Medulla oblongata (tissue), 1 donor: ENCODE measurements at regions not wholly inside any gene's neighbourhood (a gene's known extent, or its start where the extent isn't known, plus 50 kb on each side); places are given as distances from the start of the nearest gene placed in this dataset.

Source experiments
- DNase-seq: peaks from one replicate; pipeline ENCODE4 v3.0.0-alpha.2; 2015; ENCODE audit errors: extremely low spot score

DNA sequence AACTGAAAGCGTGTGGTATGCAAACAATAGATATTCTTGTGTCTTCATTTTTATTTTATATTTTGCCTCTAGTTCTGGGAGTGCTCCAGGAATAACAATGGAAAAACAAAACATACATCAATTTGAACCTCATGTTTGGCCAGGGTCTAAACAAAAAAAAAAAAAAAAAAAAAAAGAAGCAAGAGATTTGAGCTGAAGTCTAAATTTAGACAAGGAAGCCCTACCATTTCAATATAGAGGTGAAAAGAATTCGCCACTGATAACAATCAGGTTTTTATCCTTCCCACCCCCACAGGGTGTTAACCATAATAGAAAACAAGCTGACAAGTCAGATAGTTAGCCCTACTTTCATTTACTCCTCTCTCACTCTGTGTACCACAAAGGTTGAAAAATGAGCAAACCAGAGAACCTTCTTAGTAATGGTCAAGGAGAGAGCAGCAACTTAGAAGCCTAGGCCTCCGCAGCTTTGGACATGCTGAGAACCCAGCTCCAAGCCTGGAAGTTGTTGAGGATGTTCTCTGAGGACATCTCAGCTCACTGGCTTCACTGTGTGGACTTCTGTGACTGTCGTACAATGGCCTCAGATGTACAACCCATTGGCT, 118.2 kb upstream of the HMHB1 start:
- DNase-seq: no peak

DNA sequence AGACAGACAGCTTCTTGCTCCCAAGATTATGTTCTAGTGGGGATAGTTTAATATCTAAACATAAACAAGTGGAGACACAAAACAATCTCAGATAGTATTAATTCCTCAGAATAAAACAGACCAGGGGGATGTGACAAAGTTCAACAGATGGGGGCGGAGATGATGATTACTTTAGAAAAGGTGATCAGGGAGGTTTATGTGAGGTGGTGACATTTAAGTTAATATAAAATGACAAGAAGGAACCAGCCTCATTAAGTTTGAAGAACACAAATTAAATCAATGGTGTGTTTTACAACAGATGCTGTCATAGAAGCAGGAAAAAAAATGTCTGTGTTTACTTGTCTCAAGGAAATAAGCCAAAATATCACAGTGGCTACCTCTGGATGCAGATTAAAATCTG, 119.6 kb upstream of the HMHB1 start:
- DNase-seq: no peak

DNA sequence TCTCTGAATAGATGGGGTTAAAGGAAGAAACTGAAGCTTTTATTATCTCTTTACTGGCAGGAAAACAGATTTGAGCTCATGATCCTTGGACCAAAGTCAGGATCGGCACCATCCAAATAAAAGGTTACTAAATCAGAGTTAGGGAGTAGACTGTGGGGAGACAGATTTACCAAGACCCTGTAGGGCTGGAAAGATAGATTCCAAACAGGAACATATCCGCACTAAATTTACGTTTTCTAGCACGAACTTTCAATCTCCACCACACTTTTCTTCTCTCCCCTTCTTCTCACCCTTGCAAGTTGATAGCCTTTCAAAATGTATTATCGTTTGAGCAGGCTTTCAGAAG, 120.0 kb upstream of the HMHB1 start:
- DNase-seq: no peak

DNA sequence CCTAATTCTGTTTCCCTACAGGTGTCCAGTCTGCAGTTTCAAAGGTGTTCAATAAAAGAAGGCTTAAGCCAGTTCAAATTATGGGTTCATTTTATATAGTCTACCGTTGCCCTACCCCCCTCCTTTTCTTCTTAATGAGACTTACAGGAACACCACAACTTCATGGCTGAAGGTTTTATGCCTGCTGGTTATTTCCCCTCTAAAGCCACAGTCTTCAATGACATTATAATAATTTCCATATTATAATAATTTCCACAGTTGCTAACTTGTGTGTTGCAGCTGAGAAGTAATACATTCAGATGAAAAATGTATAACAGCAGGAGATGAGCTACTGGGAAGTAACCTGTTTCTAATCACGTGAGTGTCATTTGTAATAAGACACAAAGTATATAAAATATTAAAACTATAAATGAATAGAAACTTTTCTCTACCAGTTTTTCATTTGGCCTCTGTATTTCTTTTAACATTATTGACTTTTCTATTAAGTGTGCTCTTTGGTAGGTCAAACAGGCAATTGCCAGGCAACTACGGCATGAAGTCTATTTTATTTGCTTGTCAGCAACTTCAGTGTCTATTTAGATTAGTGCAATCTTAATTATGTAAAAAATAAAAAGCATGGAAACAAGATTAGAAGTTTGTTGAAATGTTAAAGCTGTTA, 120.5 kb upstream of the HMHB1 start:
- no peak for DNase-seq

DNA sequence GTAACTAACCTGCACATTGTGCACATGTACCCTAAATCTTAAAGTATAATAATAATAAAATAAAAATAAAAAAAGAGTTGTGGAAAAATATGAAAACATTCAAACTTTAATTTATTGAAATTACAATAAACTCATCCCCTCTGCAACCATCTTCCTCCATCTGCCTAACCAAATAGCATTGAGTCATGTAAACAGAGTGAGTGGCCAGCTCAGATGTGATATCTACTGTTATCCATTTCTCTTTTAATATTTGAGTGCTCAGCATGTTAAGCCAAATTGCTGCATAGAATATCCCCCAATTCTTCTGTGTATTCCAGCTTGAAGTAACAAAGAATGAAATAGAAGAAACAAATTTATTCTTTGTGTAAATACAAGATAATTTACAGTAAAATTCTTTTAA, 124.4 kb upstream of the HMHB1 start:
- DNase-seq: no peak

- DNase-seq: peak; percentile 14
Observed at GRCh38 chr5:143685246-143685815, 126.6 kb upstream of the HMHB1 start.

GRCh38 chr5:143683459-143683858, 128.5 kb upstream of the HMHB1 start:
- no peak for DNase-seq

GRCh38 chr5:143682929-143683386, 129.0 kb upstream of the HMHB1 start:
- no peak for DNase-seq

GRCh38 chr5:143682246-143682905, 129.6 kb upstream of the HMHB1 start:
- DNase-seq: no peak

GRCh38 chr5:143680672-143681259, 131.2 kb upstream of the HMHB1 start:
- no peak for DNase-seq

- DNase-seq: no peak
Observed at GRCh38 chr5:143679777-143680176, 132.2 kb upstream of the HMHB1 start.

DNA sequence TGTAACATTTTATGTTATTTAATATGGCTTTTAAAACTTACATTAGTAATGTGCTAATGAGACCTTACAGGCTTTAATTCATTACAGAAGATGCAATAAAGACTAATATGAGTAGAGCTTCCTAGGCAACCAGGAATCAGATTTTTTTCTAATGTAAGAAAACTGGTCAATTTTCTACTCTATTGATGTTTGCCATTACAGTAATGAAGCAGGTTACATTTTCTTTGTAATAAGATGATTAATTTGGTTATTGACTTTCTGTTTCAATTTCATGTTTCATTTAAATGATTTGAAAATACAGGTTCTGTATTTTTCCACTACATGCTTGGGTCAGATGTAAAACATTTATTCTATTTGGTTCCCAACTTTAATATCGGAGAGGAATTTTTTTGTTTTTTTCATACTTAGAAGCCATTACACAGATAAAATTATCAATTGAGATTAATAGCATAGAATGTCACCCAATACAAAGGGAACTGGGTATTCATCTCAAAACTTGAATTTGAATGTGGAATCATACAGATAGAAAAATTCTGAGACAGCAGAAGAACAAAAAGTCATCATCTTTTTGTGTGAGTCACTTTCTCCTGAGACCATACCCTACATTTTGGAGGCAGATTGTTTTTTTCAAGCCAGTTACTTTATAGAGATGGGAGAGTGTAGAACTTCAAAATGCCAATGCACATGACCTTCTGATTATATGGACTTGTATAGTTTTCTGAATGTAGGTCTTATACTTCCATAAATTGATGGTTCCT, 133.6 kb upstream of the HMHB1 start:
- DNase-seq: no peak

GRCh38 chr5:143677403-143677802, 134.6 kb upstream of the HMHB1 start:
- DNase-seq: no peak

- DNase-seq: no peak
Observed at GRCh38 chr5:143676802-143677201, 135.2 kb upstream of the HMHB1 start.

DNA sequence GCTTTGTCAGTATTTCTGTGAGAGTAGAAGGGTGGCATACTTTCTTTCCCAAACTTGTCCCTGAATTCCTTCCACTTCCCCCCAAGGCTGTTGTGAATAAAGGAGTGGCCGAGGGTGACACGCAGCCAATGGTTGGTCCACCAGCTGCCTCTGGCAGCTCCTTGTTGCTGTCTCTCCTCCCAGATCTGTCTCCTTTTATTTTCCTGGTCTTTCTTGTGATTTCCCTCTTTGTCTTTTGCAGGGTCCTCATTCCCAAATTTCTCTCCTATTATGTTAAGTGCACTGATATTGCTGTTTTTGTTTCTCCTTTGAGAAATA, 137.5 kb upstream of the HMHB1 start:
- no peak for DNase-seq

- no peak for DNase-seq
Observed at GRCh38 chr5:143673676-143674468, 138.1 kb upstream of the HMHB1 start.

DNA sequence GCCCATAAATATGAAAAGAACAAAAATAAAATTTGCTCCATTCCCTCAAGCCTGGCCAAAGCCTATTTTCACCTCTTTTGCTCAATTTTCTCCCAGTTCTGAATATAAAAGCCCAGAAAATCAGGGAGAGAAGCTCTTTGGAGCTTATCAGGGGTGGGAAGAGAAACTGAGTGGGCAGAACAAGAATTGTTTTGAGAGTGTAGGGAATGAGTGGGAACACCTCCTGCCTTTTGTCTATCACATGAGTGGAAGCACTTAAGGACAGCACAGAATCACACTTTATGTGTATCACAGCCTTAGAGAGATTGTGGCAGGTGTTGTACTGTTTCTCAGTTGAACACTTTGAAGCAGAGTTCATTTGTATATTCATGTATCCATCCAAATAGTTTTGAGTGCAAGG, 139.2 kb upstream of the HMHB1 start:
- DNase-seq: no peak

DNA sequence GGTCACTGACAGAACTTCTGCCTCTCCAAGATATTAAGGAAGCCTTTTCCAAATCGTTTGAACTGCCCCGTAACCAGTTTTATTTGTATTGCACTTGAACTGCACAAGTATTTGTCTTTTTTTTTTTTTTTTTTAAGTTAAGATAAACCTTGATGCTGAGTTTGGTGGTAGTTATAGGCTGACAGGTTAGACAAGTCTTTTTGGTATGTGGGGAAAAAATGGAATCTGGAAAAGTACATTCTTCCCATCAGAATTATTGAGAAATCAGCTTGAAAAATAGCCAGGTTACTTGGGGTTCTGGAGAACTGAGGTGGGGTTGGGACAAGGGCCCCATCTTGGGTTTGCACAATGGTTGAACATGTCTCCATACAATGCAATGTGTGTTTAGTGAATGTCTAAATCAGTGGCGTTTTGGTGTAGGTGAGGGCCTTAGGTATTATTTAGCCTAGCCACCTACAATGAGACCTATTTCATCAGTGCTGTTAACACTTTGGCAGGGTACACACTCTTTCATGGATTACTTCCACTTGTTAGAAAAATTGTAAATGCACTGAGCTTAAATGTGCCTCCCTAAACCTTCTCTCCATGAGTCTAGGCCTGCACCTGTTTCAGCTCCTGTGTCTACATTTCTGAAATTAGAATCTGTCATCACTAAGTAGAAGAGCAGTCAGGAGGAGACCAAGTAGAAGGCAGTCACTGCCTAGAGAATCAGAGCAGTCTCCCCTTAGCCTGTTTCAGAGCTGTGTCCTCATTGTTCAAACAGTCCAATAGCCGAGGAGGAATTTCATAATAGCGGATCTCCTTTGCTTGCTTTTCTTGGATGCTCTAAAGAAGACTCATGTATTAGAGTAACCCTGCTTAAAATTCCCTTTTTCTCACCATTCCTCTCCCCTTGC, 140.0 kb upstream of the HMHB1 start:
- peak; percentile 6 for DNase-seq

- DNase-seq: no peak
Observed at GRCh38 chr5:143671021-143671420, 140.9 kb upstream of the HMHB1 start.

GRCh38 chr5:143665866-143666265, 146.1 kb upstream of the HMHB1 start:
- no peak for DNase-seq
